T-helper 17 cell (primary cell): ENCODE measurements at regions not wholly inside any gene's neighbourhood (a gene's known extent, or its start where the extent isn't known, plus 50 kb on each side); places are given as distances from the start of the nearest gene placed in this dataset.

Experiments
- ATAC-seq: fragments of 150-1000 bp; cut with Tn5 transposase; 2 replicates; pipeline ENCODE4 v1.10.0; 2021; ENCODE audit warnings: mild to moderate bottlenecking, moderate library complexity
- DNase-seq, 3 donors: peaks; one replicate each; pipeline versions ENCODE4 v3.0.0 to v3.0.0-alpha.2; 2020 to 2021
- H3K9me3 ChIP-seq: one replicate; pipeline ENCODE4 v1.7.0; 2013; ENCODE audit warnings: low read length, mild to moderate bottlenecking; ENCODE audit not compliant: control insufficient read depth, poor library complexity, severe bottlenecking
- H3K27ac Mint-ChIP-seq: one replicate; pipeline ENCODE4 v1.8.0; 2022; ENCODE audit warnings: mild to moderate bottlenecking, moderate library complexity, mixed read lengths
- H3K27me3 Mint-ChIP-seq: one replicate; pipeline ENCODE4 v1.8.0; 2022; ENCODE audit warnings: mixed read lengths
- H3K36me3 Mint-ChIP-seq: one replicate; pipeline ENCODE4 v1.8.0; 2022; ENCODE audit warnings: low read depth, mixed read lengths
- H3K4me1 Mint-ChIP-seq: one replicate; pipeline ENCODE4 v1.8.0; 2022; ENCODE audit warnings: mild to moderate bottlenecking, mixed read lengths
- H3K4me3 Mint-ChIP-seq: one replicate; pipeline ENCODE4 v1.8.0; 2022; ENCODE audit warnings: mild to moderate bottlenecking, moderate library complexity, mixed read lengths

DNA sequence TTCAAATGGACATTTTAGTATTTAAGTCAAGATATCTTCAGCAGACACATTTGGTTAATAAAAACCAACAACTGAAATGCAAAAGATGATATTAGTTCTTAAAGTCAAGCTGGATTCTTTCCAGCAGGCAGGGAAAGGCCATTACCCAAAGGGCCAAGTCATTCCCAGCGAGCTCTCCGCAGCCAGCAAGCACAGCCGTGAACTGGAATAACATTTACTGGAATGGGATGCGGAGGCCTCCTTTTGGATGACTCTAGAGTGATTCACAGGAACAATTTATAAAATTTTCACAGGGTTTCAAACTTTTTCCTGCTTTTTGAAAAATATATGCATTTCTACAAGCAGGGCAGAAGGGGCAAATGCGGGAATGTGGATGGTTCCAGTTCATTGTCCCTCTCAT lies 76.6 kb upstream of the DAB2 start:
- ATAC-seq = no peak
- Mint-ChIP-seq H3K27ac (no peak overlapping the region), H3K4me1 (peaks cover 3% of the 10 kb centered on the region), H3K4me3 (no peak overlapping the region), H3K36me3 (no peaks in the 10 kb centered on the region), H3K27me3 (peaks cover 53% of the 10 kb centered on the region)
- no peak for DNase-seq
- no peaks in the 10 kb centered on the region for H3K9me3 ChIP-seq

DNA sequence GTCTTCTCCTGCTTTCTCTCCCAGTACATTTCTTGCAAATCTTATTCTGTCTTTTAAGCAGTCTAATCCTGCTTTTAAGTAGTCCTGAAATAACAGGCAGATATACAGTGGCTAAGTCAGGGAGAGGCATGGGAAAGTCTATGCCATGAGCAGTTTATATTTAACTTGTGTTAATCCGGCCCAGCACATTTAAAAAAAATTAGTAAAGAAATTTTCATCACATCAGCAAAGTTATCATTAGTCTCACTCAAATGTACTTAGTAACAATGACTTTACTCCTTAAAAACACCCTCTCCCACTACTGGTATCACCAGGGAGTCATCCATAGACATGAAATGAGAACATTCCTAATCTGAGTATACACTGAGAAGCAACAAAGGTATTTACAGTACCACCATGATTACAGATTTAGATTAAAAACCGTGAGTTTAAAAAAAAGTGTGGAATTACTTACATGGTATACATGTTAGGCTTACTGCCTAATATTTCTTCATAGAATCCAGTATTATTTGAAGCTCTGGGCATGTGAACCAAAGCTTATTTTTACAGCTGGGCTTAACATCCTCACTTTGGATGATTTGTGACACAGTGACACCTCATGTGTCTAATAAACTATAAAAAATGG lies 75.9 kb upstream of the DAB2 start:
- H3K36me3 Mint-ChIP-seq = no peaks in the 10 kb centered on the region
- peaks cover 3% of the 10 kb centered on the region for H3K4me1 Mint-ChIP-seq
- no peak for ATAC-seq
- H3K9me3 ChIP-seq = no peaks in the 10 kb centered on the region
- no peak overlapping the region for H3K27ac Mint-ChIP-seq
- no peak overlapping the region for H3K4me3 Mint-ChIP-seq
- H3K27me3 Mint-ChIP-seq = peaks cover 53% of the 10 kb centered on the region
- DNase-seq = no peak

DNA sequence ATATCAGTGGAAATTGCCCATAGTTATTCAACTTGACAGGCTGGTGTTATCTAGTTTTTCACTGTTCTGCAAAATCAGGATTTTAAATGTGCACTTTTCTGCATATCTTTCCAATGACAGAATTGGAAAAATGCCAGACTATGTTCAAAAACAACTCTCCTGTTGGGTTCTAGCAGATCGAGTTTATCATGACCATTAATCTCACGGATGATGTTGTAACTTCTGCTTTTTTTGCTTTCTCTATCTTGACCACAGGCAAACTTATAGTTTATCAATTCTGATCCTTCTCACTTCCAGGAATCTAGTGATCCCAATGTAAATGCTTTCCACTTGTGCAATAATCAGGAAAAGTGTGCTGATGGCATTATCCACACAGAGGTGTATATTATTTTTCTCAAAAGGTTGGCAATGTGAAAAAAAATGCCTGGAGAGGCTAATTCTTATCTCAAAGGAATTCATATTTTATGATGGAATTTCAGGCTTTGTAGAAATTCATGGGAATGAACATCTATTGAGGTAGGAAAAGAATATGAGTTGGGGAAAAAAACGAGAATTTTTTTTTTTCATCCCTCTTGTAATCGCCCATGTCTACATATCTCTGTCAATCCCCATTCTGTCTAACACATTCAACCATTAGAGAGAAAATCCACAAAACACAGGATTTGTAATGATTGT lies 73.6 kb upstream of the DAB2 start:
- Mint-ChIP-seq H3K27ac (no peak overlapping the region), H3K4me3 (no peak overlapping the region), H3K27me3 (peaks cover 46% of the 10 kb centered on the region), H3K4me1 (peaks cover 3% of the 10 kb centered on the region), H3K36me3 (no peaks in the 10 kb centered on the region)
- DNase-seq (no peak), ATAC-seq (no peak)
- no peaks in the 10 kb centered on the region for H3K9me3 ChIP-seq

DNA sequence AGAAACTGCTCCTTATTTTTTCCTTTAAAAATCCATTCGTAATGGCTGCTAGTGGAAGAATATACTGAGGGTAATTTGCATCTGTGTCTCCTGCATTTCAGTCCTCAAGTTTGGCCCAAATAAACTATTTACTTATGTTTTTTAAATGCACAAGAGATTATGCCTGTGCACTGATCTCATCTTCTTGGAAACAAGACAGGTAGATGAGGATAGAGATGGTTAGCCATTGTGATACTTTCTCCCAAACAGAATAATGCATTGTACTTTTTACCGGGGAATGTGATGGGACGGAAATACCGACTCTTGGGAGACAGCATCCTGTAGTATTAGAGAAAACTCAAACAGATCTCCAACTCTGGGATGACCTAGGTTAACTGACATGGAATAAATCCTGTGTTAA lies 72.5 kb upstream of the DAB2 start:
- Mint-ChIP-seq H3K27ac (no peak overlapping the region), H3K27me3 (peaks cover 35% of the 10 kb centered on the region), H3K4me3 (no peak overlapping the region), H3K36me3 (no peaks in the 10 kb centered on the region), H3K4me1 (peaks cover 3% of the 10 kb centered on the region)
- DNase-seq (no peak), ATAC-seq (no peak)
- H3K9me3 ChIP-seq = no peaks in the 10 kb centered on the region

DNA sequence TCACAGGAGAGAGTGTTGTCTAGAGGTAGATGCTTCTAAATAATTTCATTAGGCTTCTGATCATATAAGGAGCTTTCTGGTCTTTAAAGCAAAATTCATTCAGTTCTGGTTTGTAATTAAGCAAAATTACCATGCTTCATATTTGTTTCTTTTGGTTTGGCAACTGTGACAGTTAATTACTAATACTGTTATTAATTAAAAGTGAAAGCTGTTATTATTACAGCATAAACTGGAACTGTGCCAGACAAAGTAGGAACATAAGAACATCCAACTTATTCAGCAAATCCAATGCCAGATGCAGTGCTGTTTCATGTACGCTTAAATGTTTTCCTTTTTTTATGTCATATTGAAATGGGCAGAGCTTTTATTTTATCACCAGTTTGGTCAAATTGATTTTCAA lies 70.4 kb upstream of the DAB2 start:
- DNase-seq = no peak
- Mint-ChIP-seq H3K36me3 (no peaks in the 10 kb centered on the region), H3K4me1 (peaks cover 3% of the 10 kb centered on the region), H3K27me3 (peaks cover 26% of the 10 kb centered on the region), H3K27ac (no peak overlapping the region), H3K4me3 (no peak overlapping the region)
- no peak for ATAC-seq
- no peaks in the 10 kb centered on the region for H3K9me3 ChIP-seq

DNA sequence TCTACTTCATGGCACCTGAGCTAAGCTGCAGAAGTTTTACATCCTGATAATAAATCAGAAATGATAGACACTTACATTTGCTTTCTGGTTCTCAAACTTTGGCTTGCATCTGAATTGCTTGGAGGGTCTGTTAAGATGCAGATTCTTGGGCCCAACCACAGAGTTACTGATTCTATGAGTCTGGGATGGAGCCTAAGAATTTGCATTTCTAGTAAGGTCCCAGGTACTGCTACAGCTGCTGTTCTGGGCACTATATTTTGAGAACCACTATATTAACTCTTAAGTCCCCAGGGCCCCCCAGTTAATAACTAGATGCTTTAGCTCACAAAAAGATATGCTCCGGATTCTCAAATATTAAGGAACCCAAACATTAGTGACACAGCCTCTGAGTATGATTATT lies 69.8 kb upstream of the DAB2 start:
- no peak overlapping the region for H3K4me3 Mint-ChIP-seq
- no peak for ATAC-seq
- H3K9me3 ChIP-seq = no peaks in the 10 kb centered on the region
- H3K4me1 Mint-ChIP-seq = peaks cover 3% of the 10 kb centered on the region
- H3K27ac Mint-ChIP-seq = no peak overlapping the region
- peaks cover under 1% of the 10 kb centered on the region for H3K36me3 Mint-ChIP-seq
- no peak for DNase-seq
- peaks cover 19% of the 10 kb centered on the region for H3K27me3 Mint-ChIP-seq

DNA sequence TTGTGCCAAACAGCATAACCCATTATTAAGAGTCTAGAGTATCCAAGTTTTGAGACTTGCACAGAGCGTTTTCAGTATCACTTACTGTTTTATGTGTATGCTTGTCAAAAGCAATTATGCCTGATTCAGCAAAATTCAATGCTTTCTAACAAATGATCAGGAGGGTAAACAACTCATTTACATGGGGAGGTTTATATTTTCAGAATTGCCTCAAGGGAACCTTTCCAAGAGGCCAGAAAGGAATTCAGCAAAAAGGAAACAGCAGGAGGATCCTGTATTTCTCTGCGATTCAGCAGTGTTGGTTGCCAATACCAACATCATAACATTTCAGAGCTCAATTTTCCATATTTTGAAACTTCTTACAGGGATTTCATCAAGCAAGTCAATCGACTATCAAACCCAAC lies 69.3 kb upstream of the DAB2 start:
- Mint-ChIP-seq H3K4me3 (no peak overlapping the region), H3K27ac (no peak overlapping the region), H3K36me3 (peaks cover 2% of the 10 kb centered on the region), H3K4me1 (peaks cover 3% of the 10 kb centered on the region), H3K27me3 (peaks cover 15% of the 10 kb centered on the region)
- DNase-seq (no peak), ATAC-seq (no peak)
- no peaks in the 10 kb centered on the region for H3K9me3 ChIP-seq

DNA sequence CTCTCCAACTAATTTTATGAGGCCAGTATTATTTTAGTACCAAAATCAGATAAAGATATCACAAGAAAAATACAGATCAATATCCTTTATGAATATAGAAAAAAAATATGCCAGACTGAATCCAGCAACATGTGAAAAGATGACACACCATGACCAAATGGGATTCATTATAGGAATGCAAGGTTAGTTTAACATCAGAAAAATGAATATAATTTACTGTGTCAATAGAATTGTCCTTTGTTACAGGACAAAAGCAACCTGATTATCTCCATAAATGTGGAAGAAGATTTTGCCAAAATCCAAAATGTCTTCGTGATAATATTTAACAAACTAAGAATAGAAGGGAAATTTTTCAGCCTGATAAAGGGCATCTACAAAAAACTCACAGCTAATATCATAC lies 66.4 kb upstream of the DAB2 start:
- ATAC-seq (no peak), DNase-seq (no peak)
- H3K27me3 Mint-ChIP-seq = peaks cover 8% of the 10 kb centered on the region
- H3K9me3 ChIP-seq = no peaks in the 10 kb centered on the region
- peaks cover 2% of the 10 kb centered on the region for H3K36me3 Mint-ChIP-seq
- H3K4me3 Mint-ChIP-seq = no peak overlapping the region
- no peaks in the 10 kb centered on the region for H3K4me1 Mint-ChIP-seq
- H3K27ac Mint-ChIP-seq = no peak overlapping the region

DNA sequence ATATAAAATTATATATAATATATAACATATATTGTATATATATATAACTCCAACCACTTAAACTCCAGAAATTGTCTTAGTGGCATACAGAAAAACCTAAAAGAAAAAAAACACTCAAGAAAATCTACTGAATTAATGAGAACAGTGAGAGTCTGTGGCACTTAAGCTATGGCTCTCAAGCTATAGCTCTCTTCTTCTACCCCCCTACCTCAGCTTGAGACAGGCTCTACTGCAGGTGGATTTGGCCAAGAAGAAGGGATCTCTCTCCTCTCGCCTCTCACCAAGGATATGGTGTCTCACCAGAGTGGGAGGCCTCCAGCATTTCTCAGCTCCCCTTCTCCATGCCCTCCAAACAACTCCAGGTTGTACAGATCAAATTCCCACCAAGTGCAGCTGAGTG lies 64.5 kb upstream of the DAB2 start:
- Mint-ChIP-seq H3K27ac (no peak overlapping the region), H3K4me1 (no peaks in the 10 kb centered on the region), H3K27me3 (peaks cover 13% of the 10 kb centered on the region), H3K4me3 (no peak overlapping the region), H3K36me3 (peaks cover 2% of the 10 kb centered on the region)
- no peak for ATAC-seq
- H3K9me3 ChIP-seq = no peaks in the 10 kb centered on the region
- DNase-seq = no peak

DNA sequence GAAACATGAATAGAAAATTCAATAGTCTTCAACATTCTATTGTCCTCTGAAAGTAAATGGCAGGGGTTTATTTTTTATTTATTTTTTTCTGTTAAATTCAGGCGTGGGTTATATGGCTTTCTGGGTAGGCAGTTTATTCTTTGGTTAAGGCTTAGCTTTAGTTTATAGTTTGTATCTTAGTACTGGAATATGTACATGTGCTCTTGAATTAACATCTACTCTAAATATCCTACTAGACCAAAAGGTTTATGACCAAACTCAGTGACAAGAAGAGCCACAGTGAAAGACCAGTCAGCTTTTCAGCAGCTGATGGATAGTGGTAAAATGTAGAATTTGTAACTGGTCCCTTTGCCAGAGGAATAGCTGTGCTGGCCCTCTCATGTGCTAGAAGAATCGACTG lies 62.0 kb upstream of the DAB2 start:
- H3K4me3 Mint-ChIP-seq = no peak overlapping the region
- no peak for ATAC-seq
- peaks cover 2% of the 10 kb centered on the region for H3K4me1 Mint-ChIP-seq
- H3K27me3 Mint-ChIP-seq = peaks cover 28% of the 10 kb centered on the region
- H3K27ac Mint-ChIP-seq = no peak overlapping the region
- no peaks in the 10 kb centered on the region for H3K9me3 ChIP-seq
- H3K36me3 Mint-ChIP-seq = peaks cover 5% of the 10 kb centered on the region
- no peak for DNase-seq

DNA sequence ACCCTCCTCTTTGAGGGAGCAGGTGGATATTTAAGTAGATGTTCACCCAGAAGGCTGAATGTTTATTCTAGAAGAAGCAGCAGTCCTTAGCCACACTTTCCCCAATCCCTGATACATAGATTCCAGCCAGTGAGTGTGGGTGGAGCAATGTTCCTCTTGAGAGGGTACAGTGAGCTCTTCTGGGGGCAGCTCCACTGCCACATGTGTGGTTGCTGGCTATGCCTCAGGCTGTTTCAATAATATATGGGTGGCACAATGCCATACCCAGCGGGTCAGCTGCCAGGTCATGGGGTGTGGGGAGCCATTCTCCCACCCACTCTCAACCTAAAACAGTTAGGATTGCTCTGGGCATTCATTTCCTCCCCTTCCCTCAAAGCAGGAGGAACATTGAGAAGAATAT lies 61.6 kb upstream of the DAB2 start:
- no peak for ATAC-seq

DNA sequence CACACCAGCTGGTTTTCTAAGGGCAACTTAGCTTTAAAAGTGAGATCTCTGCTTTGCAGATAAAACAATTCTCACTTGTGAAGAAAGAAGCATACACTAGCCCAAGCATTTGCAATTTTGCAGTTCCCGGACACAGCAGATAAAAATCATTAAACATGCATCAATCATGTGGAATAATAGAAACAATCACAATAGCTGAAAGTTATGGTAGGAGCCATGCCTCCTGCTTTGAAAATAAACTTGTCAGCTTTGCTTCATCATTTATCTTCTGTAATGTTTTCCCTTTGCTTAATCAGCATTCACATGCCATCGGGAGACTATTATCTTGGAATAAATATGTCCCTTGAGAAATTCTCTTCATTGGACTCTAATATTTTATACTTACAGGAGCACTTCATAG lies 60.3 kb upstream of the DAB2 start:
- no peaks in the 10 kb centered on the region for H3K9me3 ChIP-seq
- peaks cover 30% of the 10 kb centered on the region for H3K27me3 Mint-ChIP-seq
- ATAC-seq (no peak), DNase-seq (no peak)
- peaks cover 2% of the 10 kb centered on the region for H3K4me1 Mint-ChIP-seq
- no peak overlapping the region for H3K27ac Mint-ChIP-seq
- H3K36me3 Mint-ChIP-seq = peaks cover 5% of the 10 kb centered on the region
- H3K4me3 Mint-ChIP-seq = no peak overlapping the region

More for the DNA sequence above, 61.6 kb upstream of the DAB2 start:
- peaks cover 2% of the 10 kb centered on the region for H3K4me1 Mint-ChIP-seq
- no peak overlapping the region for H3K4me3 Mint-ChIP-seq
- H3K9me3 ChIP-seq = no peaks in the 10 kb centered on the region
- peaks cover 5% of the 10 kb centered on the region for H3K36me3 Mint-ChIP-seq
- DNase-seq = no peak
- H3K27ac Mint-ChIP-seq = no peak overlapping the region
- peaks cover 30% of the 10 kb centered on the region for H3K27me3 Mint-ChIP-seq

DNA sequence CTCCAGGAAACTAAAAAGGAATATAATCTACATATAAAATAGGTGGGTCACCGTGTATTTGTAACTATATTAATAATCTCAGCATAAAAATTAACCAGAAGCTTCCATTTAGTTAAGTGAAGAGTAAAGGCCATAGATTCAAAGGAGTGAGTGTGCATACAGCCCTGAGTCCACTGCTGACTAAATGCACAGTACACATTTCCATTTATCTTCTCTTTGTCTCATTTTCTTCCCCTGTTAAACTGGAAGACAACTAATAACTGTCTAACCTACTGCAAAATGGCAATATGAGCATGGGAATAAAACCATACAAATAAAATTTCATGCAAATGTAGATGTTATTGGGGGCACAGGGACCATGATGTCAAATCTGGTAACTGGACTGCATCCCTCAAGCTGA lies 59.9 kb upstream of the DAB2 start:
- H3K27ac Mint-ChIP-seq = no peak overlapping the region
- ATAC-seq = no peak
- H3K4me1 Mint-ChIP-seq = peaks cover 5% of the 10 kb centered on the region

DNA sequence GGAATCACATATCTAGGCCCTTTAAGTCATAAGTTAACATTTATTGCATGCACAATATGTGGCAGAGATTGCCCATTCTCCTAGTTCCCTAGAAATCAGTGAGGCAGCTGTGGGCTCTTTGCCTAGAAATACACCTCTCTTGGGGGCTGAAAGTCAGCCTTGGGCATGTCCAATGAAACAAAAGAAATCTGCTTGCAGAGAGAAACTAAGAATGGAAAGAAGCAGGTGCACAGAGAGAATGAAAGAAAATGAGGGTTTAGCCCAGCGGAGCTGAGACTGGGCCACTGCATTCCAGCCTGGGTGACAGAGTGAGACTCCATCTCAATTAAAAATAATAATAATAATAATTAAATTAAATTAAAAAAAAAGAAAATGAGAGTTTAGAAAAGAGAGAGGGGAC lies 57.3 kb upstream of the DAB2 start:
- Mint-ChIP-seq H3K27ac (no peak overlapping the region), H3K27me3 (peaks cover 40% of the 10 kb centered on the region), H3K4me3 (no peak overlapping the region), H3K4me1 (peaks cover 5% of the 10 kb centered on the region), H3K36me3 (peaks cover 5% of the 10 kb centered on the region)
- H3K9me3 ChIP-seq = no peaks in the 10 kb centered on the region
- ATAC-seq (no peak), DNase-seq (no peak)

More for the DNA sequence above, 59.9 kb upstream of the DAB2 start:
- H3K36me3 Mint-ChIP-seq = peaks cover 7% of the 10 kb centered on the region
- no peaks in the 10 kb centered on the region for H3K9me3 ChIP-seq
- H3K4me3 Mint-ChIP-seq = no peak overlapping the region
- DNase-seq = no peak
- peaks cover 34% of the 10 kb centered on the region for H3K27me3 Mint-ChIP-seq
